Endodermal cell (in vitro differentiated cells): ENCODE measurements at regions not wholly inside any gene's neighbourhood (a gene's known extent, or its start where the extent isn't known, plus 50 kb on each side); places are given as distances from the start of the nearest gene placed in this dataset.

Experiments used
- DNase-seq: peaks from one replicate; pipeline ENCODE4 v3.0.0-alpha.2; 2017
- H3K27ac ChIP-seq: 2 replicates; pipeline ENCODE4 v1.5.1; 2013; ENCODE audit warnings: mild to moderate bottlenecking, low read depth, low read length, moderate library complexity
- H3K27me3 ChIP-seq: 2 replicates; pipeline ENCODE4 v1.6.1; 2013; ENCODE audit warnings: mild to moderate bottlenecking, low read length, moderate library complexity; ENCODE audit not compliant: insufficient read depth, control insufficient read depth, poor library complexity, severe bottlenecking
- H3K36me3 ChIP-seq: 2 replicates; pipeline ENCODE4 v1.7.0; 2013; ENCODE audit warnings: mild to moderate bottlenecking, low read length, moderate library complexity; ENCODE audit not compliant: control insufficient read depth, insufficient read depth
- H3K4me1 ChIP-seq: one replicate; pipeline ENCODE4 v1.7.0; 2013; ENCODE audit warnings: low read length; ENCODE audit not compliant: control insufficient read depth, insufficient read depth
- H3K4me3 ChIP-seq: 2 replicates; pipeline ENCODE4 v1.5.1; 2013; ENCODE audit warnings: mild to moderate bottlenecking, low read length, moderate library complexity
- H3K9ac ChIP-seq: 2 replicates; pipeline ENCODE4 v1.6.1; 2013; ENCODE audit warnings: mild to moderate bottlenecking, low read length, moderate library complexity; ENCODE audit not compliant: poor library complexity, severe bottlenecking; ENCODE audit errors: extremely low read depth
- H3K9me3 ChIP-seq: 2 replicates; pipeline ENCODE4 v1.6.1; 2013; ENCODE audit warnings: mild to moderate bottlenecking, low read length, moderate library complexity; ENCODE audit not compliant: control insufficient read depth
- H3K27ac Mint-ChIP-seq: 2 replicates; pipeline ENCODE4 v1.8.0; 2020; ENCODE audit warnings: mixed read lengths
- H3K27me3 Mint-ChIP-seq: 2 replicates; pipeline ENCODE4 v1.8.0; 2021; ENCODE audit warnings: mild to moderate bottlenecking, mixed read lengths; ENCODE audit not compliant: insufficient read depth
- H3K36me3 Mint-ChIP-seq: 2 replicates; pipeline ENCODE4 v1.8.0; 2020; ENCODE audit warnings: low read depth, mixed read lengths
- H3K4me1 Mint-ChIP-seq: 2 replicates; pipeline ENCODE4 v1.8.0; 2020; ENCODE audit warnings: mixed read lengths
- H3K4me3 Mint-ChIP-seq: 2 replicates; pipeline ENCODE4 v1.8.0; 2020; ENCODE audit warnings: mild to moderate bottlenecking, moderate library complexity, mixed read lengths
- H3K9me3 Mint-ChIP-seq: 2 replicates; pipeline ENCODE4 v1.8.0; 2020; ENCODE audit warnings: mild to moderate bottlenecking, mixed read lengths
- CTCF ChIP-seq: fragments of 200-600 bp; sonication (generic); conservative IDR thresholded peaks from 2 replicates; pipeline ENCODE4 v1.5.0; 2021; ENCODE audit warnings: antibody characterized with exemption, mild to moderate bottlenecking
- WGBS, 2 experiments: methylation state at CpG; one replicate each; pipeline versions ENCODE4 v1.1.5 to v1.1.7; 2013; ENCODE audit warnings: missing lambda C conversion rate in 2 of 2, mixed read lengths in 1 of 2; ENCODE audit not compliant: insufficient coverage in 1 of 2, insufficient read length in 1 of 2; 5-methylcytosine and 5-hydroxymethylcytosine counted together

- no peak overlapping the region for H3K9ac ChIP-seq
- H3K36me3 Mint-ChIP-seq, result no peaks in the 10 kb centered on the region
- H3K4me3 ChIP-seq, result no peak overlapping the region
- H3K27ac ChIP-seq, result no peak overlapping the region
- no peak overlapping the region for H3K27ac Mint-ChIP-seq
- no peaks in the 10 kb centered on the region for H3K9me3 Mint-ChIP-seq
- no peaks in the 10 kb centered on the region for H3K4me1 Mint-ChIP-seq
- no peak for TF ChIP-seq CTCF
- no peaks in the 10 kb centered on the region for H3K36me3 ChIP-seq
- H3K27me3 ChIP-seq, result no peaks in the 10 kb centered on the region
- H3K27me3 Mint-ChIP-seq, result no peaks in the 10 kb centered on the region
- DNase-seq, result no peak
- H3K4me3 Mint-ChIP-seq, result no peak overlapping the region
- no peaks in the 10 kb centered on the region for H3K4me1 ChIP-seq
- no peaks in the 10 kb centered on the region for H3K9me3 ChIP-seq
Observed at GRCh38 chr6:126437205-126437604, 97.3 kb downstream of the CENPW start.

DNA sequence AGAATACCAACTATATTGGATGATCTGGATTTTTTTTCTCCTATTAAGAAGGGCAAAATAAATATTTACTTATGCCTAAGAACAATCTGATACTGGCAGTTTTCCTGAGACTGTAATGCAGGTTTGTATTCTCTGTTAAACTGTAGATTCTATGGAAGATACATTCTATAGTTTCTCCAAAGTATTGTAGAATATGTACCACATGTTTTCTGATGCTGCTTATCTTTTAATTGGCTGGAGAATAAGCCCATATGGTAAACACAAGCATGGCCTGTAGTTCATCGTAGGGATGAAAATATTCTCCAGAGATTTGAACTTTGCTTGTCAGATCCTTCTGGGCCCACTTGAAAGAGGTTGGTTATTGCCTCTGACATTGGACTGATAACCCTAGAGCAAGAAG is 99.1 kb downstream of the CENPW start:
- H3K9ac ChIP-seq, result no peak overlapping the region
- no peak overlapping the region for H3K4me3 ChIP-seq
- no peaks in the 10 kb centered on the region for H3K9me3 Mint-ChIP-seq
- no peaks in the 10 kb centered on the region for H3K27me3 ChIP-seq
- H3K4me1 ChIP-seq, result no peaks in the 10 kb centered on the region
- no peaks in the 10 kb centered on the region for H3K36me3 ChIP-seq
- no peak for DNase-seq
- no peak overlapping the region for H3K27ac ChIP-seq
- TF ChIP-seq CTCF, result no peak
- WGBS, 2 experiments, result 95 to 100% methylated on average over 1 of the region's 1 CpG
- H3K4me1 Mint-ChIP-seq, result no peaks in the 10 kb centered on the region
- H3K36me3 Mint-ChIP-seq, result no peaks in the 10 kb centered on the region
- no peak overlapping the region for H3K4me3 Mint-ChIP-seq
- no peaks in the 10 kb centered on the region for H3K27me3 Mint-ChIP-seq
- H3K27ac Mint-ChIP-seq, result no peak overlapping the region
- no peaks in the 10 kb centered on the region for H3K9me3 ChIP-seq

DNA sequence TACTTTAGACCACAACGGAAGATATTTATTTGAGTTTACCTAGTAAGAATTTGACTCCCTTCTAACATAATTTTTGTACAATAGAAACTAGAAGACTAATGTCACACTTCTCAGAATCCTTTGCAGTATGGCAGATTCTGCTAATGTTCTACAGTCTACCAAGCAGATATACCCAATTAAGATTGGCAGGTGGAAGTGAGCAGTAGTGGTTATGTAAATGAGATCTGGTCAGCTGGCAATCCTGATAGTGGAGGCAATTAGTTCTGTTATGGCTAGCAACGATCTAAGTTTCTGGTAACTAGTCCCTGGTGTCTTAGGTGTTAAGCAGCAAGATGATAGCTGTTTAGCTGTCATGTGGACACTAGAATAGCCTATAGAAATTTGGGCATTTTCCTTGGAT is 101.0 kb downstream of the CENPW start:
- no peaks in the 10 kb centered on the region for H3K9me3 Mint-ChIP-seq
- H3K4me3 ChIP-seq, result no peak overlapping the region
- WGBS, 2 experiments, result 89 to 97% methylated on average over 1 to 2 of the region's 2 CpGs

More for the DNA sequence above, 101.0 kb downstream of the CENPW start:
- H3K36me3 Mint-ChIP-seq, result no peaks in the 10 kb centered on the region
- Histone ChIP-seq H3K27ac (no peak overlapping the region), H3K4me1 (no peaks in the 10 kb centered on the region), H3K9me3 (no peaks in the 10 kb centered on the region), H3K36me3 (no peaks in the 10 kb centered on the region), H3K9ac (no peak overlapping the region), H3K27me3 (no peaks in the 10 kb centered on the region)
- no peaks in the 10 kb centered on the region for H3K4me1 Mint-ChIP-seq
- no peaks in the 10 kb centered on the region for H3K27me3 Mint-ChIP-seq
- no peak overlapping the region for H3K27ac Mint-ChIP-seq
- no peak for TF ChIP-seq CTCF
- no peak overlapping the region for H3K4me3 Mint-ChIP-seq
- DNase-seq, result no peak
